Jurkat, Clone E6-1 (cell line): ENCODE measurements at regions not wholly inside any gene's neighbourhood (a gene's known extent, or its start where the extent isn't known, plus 50 kb on each side); places are given as distances from the start of the nearest gene placed in this dataset.

ENCODE experiments used
- DNase-seq: peaks from one replicate; pipeline ENCODE4 v3.0.0-alpha.2; 2011; ENCODE audit warnings: low read depth, low spot score
- H3K4me3 ChIP-seq: 2 replicates; pipeline ENCODE4 v1.5.1; 2011; ENCODE audit warnings: mild to moderate bottlenecking, low read length, control low read depth, moderate library complexity

- no peak for DNase-seq
- H3K4me3 ChIP-seq = no peak overlapping the region
These were observed 271.1 kb upstream of the RAB6C start for GRCh38 chr2:129708221-129708967.

- no peak for DNase-seq
- no peak overlapping the region for H3K4me3 ChIP-seq
These were observed 270.2 kb upstream of the RAB6C start for GRCh38 chr2:129709001-129709955.

DNA sequence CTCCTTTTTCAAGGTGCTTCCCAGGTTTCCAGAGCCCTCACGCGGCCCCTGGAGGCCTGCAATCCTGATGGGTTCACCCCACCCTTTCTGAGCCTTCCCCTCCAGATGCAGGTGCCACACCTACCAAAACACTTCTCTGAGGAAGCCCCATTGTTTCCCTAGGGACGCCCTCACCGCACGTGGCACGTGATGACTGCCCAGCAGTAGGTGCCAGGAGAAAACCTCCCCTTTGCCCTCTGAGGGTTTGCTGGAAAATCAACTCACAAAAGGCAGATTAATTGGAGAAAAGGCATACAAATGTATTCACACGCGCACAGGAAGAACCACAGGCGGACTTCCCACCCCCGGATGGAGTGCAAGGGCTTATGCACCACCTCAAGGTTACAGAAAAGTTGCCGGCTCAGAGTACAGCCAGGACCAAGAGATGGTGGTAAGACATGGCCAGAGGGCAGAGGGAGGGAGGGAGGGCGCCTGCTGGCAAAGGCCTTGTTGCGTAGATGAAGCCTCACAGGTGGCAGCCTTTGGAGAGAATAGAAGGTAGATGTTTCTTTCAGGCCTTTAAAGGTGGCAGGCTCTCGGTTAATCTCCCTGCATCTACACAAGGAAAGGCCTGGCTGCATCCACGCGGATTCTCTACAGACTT lies 269.4 kb upstream of the RAB6C start:
- DNase-seq = no peak
- H3K4me3 ChIP-seq = no peak overlapping the region

DNA sequence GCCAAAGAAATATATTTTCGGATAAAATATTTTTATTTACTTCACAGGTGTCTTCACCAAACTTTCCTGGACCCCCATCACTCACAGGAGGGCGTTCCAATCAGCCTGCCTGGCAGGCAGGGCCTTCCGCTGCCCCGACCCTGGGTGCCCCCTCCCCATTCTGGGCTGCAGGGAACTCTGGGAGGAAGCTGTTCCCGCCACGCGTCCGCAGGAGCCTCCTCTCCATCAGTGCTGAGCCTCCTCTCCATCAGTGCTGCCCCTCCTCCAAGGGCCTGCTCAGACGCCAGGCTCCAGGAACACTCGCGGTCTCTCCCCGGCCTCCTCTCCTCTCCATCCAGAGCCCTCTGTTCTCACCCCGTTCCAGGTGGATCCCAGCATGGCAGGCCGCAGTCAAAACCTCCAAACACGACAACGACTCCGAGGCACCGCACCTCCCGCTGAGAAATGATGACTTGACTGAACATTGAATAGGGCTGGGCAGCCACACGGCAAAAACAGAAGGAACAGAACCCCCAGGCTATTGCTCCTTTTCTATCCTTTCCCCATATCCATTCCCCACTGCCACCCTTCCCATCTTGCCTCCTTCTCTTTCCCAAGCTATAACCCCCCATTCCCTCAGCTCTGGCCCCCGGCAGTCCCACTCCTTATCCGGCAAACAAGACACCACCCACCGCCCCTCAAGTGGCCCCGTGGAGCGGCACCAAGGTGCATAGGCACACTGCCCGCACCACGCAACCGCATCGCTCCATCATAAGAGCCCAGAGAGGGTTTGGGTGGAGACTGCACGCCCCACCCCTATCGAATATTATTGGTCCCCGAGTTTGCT lies 268.6 kb upstream of the RAB6C start:
- DNase-seq = no peak
- no peak overlapping the region for H3K4me3 ChIP-seq

DNA sequence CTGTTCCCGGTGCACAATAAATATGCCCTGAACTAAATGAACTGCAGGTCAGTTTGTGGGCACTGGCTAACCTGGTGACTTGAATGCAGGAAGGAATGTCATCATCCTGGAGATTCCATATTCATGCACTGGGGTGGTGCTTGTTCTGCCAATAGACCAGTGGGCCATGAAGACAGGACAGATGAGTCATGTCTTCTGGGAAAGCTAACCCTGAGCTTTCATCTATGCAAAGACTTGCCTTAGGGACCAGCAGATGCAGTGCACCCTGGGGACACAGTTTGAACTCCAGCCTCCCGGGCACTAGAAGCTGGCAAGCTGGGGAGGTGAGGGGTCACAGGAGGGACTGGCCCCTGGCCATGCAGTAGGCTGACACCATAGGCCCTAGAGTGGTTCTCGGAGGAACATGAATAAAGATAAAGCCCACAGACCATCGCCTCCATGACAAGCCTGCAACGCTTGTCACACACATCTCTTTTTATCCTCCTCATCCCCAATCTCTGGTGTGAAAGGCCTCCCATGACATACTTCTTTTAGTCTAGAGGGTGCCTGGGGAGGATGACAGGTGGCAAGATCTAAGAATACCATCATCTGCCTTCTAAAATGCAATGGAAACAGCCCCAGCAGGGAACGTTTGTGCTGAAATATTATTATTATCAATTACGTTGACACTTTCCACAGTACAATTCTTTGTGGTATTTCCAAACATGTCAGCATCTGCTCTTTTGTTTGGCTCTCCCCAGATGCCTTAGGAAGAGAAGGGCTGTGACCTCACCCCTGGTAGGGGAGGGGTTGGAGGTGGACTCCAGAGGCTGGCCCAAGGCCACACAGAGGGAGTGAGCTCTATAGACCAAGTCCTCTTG lies 267.4 kb upstream of the RAB6C start:
- DNase-seq = no peak
- H3K4me3 ChIP-seq = no peak overlapping the region

GRCh38 chr2:129712676-129712985 lies 266.8 kb upstream of the RAB6C start:
- H3K4me3 ChIP-seq = no peak overlapping the region
- DNase-seq = no peak

DNA sequence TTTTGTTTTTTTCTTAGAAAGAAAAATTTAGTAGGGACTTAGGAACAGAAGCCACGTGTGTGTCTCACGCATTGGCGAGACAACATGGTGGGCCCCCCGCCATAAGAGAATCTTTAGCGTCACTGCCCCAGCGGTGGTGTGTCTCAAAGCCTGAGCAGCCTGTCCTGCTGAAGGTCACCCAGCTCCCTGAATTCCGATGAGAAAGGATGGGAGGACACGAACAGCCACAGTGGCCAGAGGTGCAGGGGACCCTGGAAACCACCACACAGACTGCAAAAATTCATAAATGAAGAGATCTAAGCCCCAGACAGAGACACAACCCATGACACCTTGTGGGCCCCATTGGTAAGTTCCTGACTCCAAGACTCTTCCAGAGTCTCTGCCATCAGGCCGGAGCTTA lies 266.1 kb upstream of the RAB6C start:
- H3K4me3 ChIP-seq = no peak overlapping the region
- DNase-seq = no peak

DNA sequence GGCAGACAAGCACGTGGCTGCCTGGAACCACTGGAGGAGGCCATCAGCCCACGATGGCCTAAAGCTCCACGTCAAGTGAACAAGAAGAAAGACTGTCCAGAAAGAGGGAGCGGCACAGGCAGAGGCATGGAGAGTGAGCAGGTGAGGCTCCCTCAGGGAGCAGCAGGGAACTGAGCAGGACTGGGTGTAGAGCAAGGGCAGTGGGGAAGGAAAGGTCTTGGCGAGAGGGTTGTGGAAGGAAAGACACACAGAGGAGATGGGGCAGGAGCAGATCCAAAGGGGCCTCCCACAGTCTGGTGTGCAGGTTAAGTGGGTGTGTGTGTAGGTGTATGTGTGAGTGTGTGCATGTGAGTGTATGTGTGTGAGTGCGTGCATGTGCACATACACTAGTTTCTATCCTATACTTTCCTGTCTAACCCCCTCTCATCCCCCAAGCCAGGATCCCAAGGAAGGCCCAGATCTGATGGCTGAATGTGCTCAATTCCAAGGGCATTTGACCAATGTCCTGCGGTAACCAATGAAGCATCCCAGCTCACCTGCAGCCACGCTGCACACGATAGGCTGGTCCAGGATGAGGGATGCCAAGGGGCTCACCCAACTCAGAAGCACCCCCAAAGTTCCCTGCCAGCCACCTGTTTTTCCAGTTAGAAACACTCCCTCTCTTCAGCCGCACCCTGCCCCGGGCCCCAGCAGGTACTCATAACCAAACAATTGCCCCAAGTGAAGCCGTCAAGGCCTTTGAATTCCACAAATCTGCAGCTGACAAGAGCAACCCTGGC lies 262.5 kb upstream of the RAB6C start:
- H3K4me3 ChIP-seq = no peak overlapping the region
- no peak for DNase-seq

GRCh38 chr2:129717560-129718130 lies 261.8 kb upstream of the RAB6C start:
- DNase-seq = no peak
- no peak overlapping the region for H3K4me3 ChIP-seq

GRCh38 chr2:129719335-129719734 lies 260.1 kb upstream of the RAB6C start:
- no peak for DNase-seq
- H3K4me3 ChIP-seq = no peak overlapping the region

- DNase-seq = no peak
- no peak overlapping the region for H3K4me3 ChIP-seq
These were observed 259.1 kb upstream of the RAB6C start for GRCh38 chr2:129720360-129720759.

GRCh38 chr2:129720761-129721160 lies 258.7 kb upstream of the RAB6C start:
- H3K4me3 ChIP-seq = no peak overlapping the region

DNA sequence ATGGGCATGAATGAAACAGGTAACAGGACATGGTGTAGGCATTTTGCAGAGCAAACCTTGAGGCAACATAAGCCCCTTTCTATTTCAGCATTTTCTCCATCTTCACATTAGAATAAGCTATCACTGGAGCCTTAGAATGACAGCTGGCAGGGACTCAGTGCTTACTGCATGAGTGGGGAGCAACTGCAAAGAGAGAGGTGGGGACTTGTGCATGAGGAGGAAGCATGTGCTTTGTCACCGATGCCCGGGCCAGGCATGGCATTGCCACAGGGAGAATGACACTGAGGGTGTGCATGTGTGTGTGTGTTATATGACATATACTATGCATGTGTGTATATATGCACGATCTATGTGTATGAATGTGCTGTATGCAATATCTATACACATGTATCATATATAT lies 258.2 kb upstream of the RAB6C start:
- no peak for DNase-seq

More at GRCh38 chr2:129720761-129721160, 258.7 kb upstream of the RAB6C start:
- no peak for DNase-seq

GRCh38 chr2:129721846-129722245 lies 257.6 kb upstream of the RAB6C start:
- no peak for DNase-seq
- no peak overlapping the region for H3K4me3 ChIP-seq

More for the DNA sequence above, 258.2 kb upstream of the RAB6C start:
- no peak overlapping the region for H3K4me3 ChIP-seq

DNA sequence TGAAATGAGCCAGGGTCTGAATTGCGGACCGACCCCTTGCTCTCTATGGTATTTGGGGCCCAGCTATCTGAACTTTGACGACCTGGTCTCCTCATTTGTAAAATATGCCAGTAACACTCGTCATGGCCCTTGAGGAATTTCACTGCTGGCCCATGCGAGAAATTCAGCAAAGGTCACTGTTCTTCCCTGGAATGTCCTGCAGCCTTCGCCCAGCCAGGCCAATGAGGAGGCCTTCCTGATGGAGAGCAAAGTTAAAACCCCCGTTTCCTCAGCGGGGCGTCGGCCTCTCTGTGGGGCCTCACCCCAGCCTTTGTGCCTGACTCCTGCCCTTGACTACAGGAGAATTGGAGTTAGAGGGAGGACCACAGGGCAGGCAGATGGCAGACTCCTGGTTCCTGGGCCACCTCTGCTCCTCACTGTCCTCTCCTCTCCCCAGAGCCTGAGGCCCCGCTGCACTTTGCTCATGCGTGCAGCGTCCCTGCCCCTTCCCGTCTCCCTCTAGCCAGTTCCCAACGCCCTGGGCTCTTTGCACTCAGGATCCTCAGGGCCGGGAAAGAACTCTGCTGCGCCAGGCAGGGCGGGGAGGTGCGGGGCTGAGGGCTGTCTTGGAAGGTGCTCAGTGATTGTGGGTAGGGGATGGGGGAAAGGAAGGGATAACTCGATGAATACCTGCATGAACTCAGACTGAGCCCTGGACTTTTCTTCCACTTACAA lies 257.0 kb upstream of the RAB6C start:
- no peak for DNase-seq
- H3K4me3 ChIP-seq = no peak overlapping the region

- no peak for DNase-seq
- H3K4me3 ChIP-seq = no peak overlapping the region
These were observed 256.0 kb upstream of the RAB6C start for GRCh38 chr2:129723277-129724020.
